NCI-H2107 treated with DMSO at 0.1 percent for 48 hours (cell line): ENCODE measurements at regions not wholly inside any gene's neighbourhood (a gene's known extent, or its start where the extent isn't known, plus 50 kb on each side); places are given as distances from the start of the nearest gene placed in this dataset.
"Not testable (repeated sequence)": the region's sequence is repeated elsewhere in the genome, so short reads cannot be mapped to it uniquely, and the experiment has no call there.

ENCODE experiments used
- DNase-seq: peaks from one replicate; lab custom pipeline; 2025; ENCODE audit not compliant: unreplicated experiment; lab: John Stamatoyannopoulos, UW

GRCh38 chr9:24351258-24351657 is 194.4 kb downstream of the IZUMO3 start:
- no peak for DNase-seq

- DNase-seq = no peak
These were observed 203.2 kb downstream of the IZUMO3 start for GRCh38 chr9:24342457-24342856.

- DNase-seq = no peak
These were observed 212.1 kb downstream of the IZUMO3 start for GRCh38 chr9:24333629-24334028.

- DNase-seq = no peak
These were observed 246.8 kb downstream of the IZUMO3 start for GRCh38 chr9:24298912-24299311.

GRCh38 chr9:24297931-24298330 is 247.8 kb downstream of the IZUMO3 start:
- DNase-seq = no peak

- no peak for DNase-seq
These were observed 249.6 kb downstream of the IZUMO3 start for GRCh38 chr9:24296124-24296523.

GRCh38 chr9:24293386-24293785 is 252.3 kb downstream of the IZUMO3 start:
- peak; percentile 1 for DNase-seq

GRCh38 chr9:24286761-24287160 is 258.9 kb downstream of the IZUMO3 start:
- DNase-seq = no peak

- no peak for DNase-seq
These were observed 287.1 kb downstream of the IZUMO3 start for GRCh38 chr9:24258626-24259025.

GRCh38 chr9:24257726-24258125 is 288.0 kb downstream of the IZUMO3 start:
- no peak for DNase-seq

GRCh38 chr9:24245988-24246387 is 299.7 kb downstream of the IZUMO3 start:
- no peak for DNase-seq

GRCh38 chr9:24242576-24242975 is 303.1 kb downstream of the IZUMO3 start:
- no peak for DNase-seq

- DNase-seq = no peak
These were observed 327.0 kb downstream of the IZUMO3 start for GRCh38 chr9:24218656-24219055.

GRCh38 chr9:24210641-24211040 is 335.1 kb downstream of the IZUMO3 start:
- no peak for DNase-seq

GRCh38 chr9:24189986-24190385 is 355.7 kb downstream of the IZUMO3 start:
- DNase-seq = no peak

- DNase-seq = not testable (repeated sequence)
These were observed 354.5 kb upstream of the ELAVL2 start for GRCh38 chr9:24180572-24180971.

GRCh38 chr9:24144796-24145195 is 318.8 kb upstream of the ELAVL2 start:
- DNase-seq = no peak

GRCh38 chr9:24135072-24135471 is 309.0 kb upstream of the ELAVL2 start:
- not testable (repeated sequence) for DNase-seq

- no peak for DNase-seq
These were observed 306.2 kb upstream of the ELAVL2 start for GRCh38 chr9:24132244-24132643.

GRCh38 chr9:24127519-24127918 is 301.5 kb upstream of the ELAVL2 start:
- DNase-seq = no peak

- no peak for DNase-seq
These were observed 292.1 kb upstream of the ELAVL2 start for GRCh38 chr9:24118190-24118589.

- no peak for DNase-seq
These were observed 270.7 kb upstream of the ELAVL2 start for GRCh38 chr9:24096756-24097155.

GRCh38 chr9:24095246-24095645 is 269.2 kb upstream of the ELAVL2 start:
- DNase-seq = no peak

- DNase-seq = no peak
These were observed 264.5 kb upstream of the ELAVL2 start for GRCh38 chr9:24090566-24090965.
